ENCODE measurements at regions not wholly inside any gene's neighbourhood (a gene's known extent, or its start where the extent isn't known, plus 50 kb on each side); places are given as distances from the start of the nearest gene placed in this dataset.

- TF ChIP-seq POLR2AphosphoS5 (IDR thresholded peaks at IDR 0.05): no peak
- no peak for TF ChIP-seq CTCF (IDR thresholded peaks at IDR 0.05 in 8 of 11, conservative IDR thresholded peaks at IDR 0.05 in 3 of 11)
- TF ChIP-seq POLR2A (IDR thresholded peaks at IDR 0.05): no peak
Measured at GRCh38 chr6:93639126-93639525, 219.8 kb upstream of the EPHA7 start.
